Ascending aorta (tissue), 2 donors: ENCODE measurements at regions not wholly inside any gene's neighbourhood (a gene's known extent, or its start where the extent isn't known, plus 50 kb on each side); places are given as distances from the start of the nearest gene placed in this dataset.

ENCODE experiments used
- DNase-seq, 2 donors: peaks; one replicate each; pipeline ENCODE4 v3.0.0-alpha.2; 2019; ENCODE audit warnings: low spot score in 2 of 2
- H3K27ac ChIP-seq, 2 donors: fragments of 200-600 bp; sonication (generic); one replicate each; pipeline ENCODE4 v1.5.1; 2016 to 2017; ENCODE audit warnings: mild to moderate bottlenecking in 1 of 2
- H3K27me3 ChIP-seq: fragments of 200-600 bp; sonication (generic); one replicate; pipeline ENCODE4 v1.5.1; 2017
- H3K36me3 ChIP-seq, 2 donors: fragments of 200-600 bp; sonication (generic); one replicate each; pipeline ENCODE4 v1.5.1; 2016
- H3K4me1 ChIP-seq, 2 donors: fragments of 200-600 bp; sonication (generic); one replicate each; pipeline ENCODE4 v1.5.1; 2016 to 2017; ENCODE audit warnings: mild to moderate bottlenecking in 1 of 2
- H3K4me3 ChIP-seq, 2 donors: fragments of 200-600 bp; sonication (generic); one replicate each; pipeline ENCODE4 v1.5.1; 2016 to 2017; ENCODE audit warnings: mild to moderate bottlenecking in 1 of 2
- H3K9me3 ChIP-seq, 2 donors: fragments of 200-600 bp; sonication (generic); one replicate each; pipeline ENCODE4 v1.5.1; 2016
- intact Hi-C: fragments of 100-400 bp; cut with DNase I; formaldehyde crosslinking; loops from one replicate; pipeline ENCODE4 v1.15.1; 2023
- TF ChIP-seq, protein P1 (sequence below), 3 experiments: fragments of 200-600 bp in 2 of 3; fragments of 450-650 bp in 1 of 3; sonication (generic) in 2 of 3; IDR thresholded peaks; one replicate each; pipeline ENCODE4 v1.5.1; 2016 to 2019; ENCODE audit warnings: antibody characterized with exemption in 3 of 3, mild to moderate bottlenecking in 1 of 3, moderate library complexity in 1 of 3

- H3K9me3 ChIP-seq = no peaks in the 10 kb centered on the region
- H3K4me1 ChIP-seq = no peaks in the 10 kb centered on the region
- DNase-seq = no peak
- H3K36me3 ChIP-seq = no peaks in the 10 kb centered on the region
- no peak overlapping the region for H3K4me3 ChIP-seq
- no peaks in the 10 kb centered on the region for H3K27me3 ChIP-seq
- intact Hi-C loops = no loop called here
- TF ChIP-seq, protein P1, sequence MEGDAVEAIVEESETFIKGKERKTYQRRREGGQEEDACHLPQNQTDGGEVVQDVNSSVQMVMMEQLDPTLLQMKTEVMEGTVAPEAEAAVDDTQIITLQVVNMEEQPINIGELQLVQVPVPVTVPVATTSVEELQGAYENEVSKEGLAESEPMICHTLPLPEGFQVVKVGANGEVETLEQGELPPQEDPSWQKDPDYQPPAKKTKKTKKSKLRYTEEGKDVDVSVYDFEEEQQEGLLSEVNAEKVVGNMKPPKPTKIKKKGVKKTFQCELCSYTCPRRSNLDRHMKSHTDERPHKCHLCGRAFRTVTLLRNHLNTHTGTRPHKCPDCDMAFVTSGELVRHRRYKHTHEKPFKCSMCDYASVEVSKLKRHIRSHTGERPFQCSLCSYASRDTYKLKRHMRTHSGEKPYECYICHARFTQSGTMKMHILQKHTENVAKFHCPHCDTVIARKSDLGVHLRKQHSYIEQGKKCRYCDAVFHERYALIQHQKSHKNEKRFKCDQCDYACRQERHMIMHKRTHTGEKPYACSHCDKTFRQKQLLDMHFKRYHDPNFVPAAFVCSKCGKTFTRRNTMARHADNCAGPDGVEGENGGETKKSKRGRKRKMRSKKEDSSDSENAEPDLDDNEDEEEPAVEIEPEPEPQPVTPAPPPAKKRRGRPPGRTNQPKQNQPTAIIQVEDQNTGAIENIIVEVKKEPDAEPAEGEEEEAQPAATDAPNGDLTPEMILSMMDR (IDR thresholded peaks at IDR 0.05) = no peak
- H3K27ac ChIP-seq = no peak overlapping the region
Observed at GRCh38 chr11:80462211-80462610, 1021.4 kb upstream of the TENM4 start.

GRCh38 chr11:80458376-80458775 is 1017.5 kb upstream of the TENM4 start:
- H3K4me3 ChIP-seq = no peak overlapping the region
- no peak for DNase-seq
- H3K27ac ChIP-seq = no peak overlapping the region
- no peaks in the 10 kb centered on the region for H3K27me3 ChIP-seq
- intact Hi-C loops = no loop called here
- no peaks in the 10 kb centered on the region for H3K4me1 ChIP-seq
- TF ChIP-seq, protein P1 (IDR thresholded peaks at IDR 0.05) = no peak
- H3K9me3 ChIP-seq = no peaks in the 10 kb centered on the region
- no peaks in the 10 kb centered on the region for H3K36me3 ChIP-seq

GRCh38 chr11:80457823-80458222 is 1017.0 kb upstream of the TENM4 start:
- Histone ChIP-seq H3K27ac (no peak overlapping the region), H3K9me3 (no peaks in the 10 kb centered on the region), H3K4me3 (no peak overlapping the region), H3K27me3 (no peaks in the 10 kb centered on the region), H3K4me1 (no peaks in the 10 kb centered on the region), H3K36me3 (no peaks in the 10 kb centered on the region)
- TF ChIP-seq, protein P1 (IDR thresholded peaks at IDR 0.05) = no peak
- intact Hi-C loops = no loop called here
- no peak for DNase-seq

- H3K4me1 ChIP-seq = no peaks in the 10 kb centered on the region
- no peaks in the 10 kb centered on the region for H3K27me3 ChIP-seq
- H3K27ac ChIP-seq = no peak overlapping the region
- no peaks in the 10 kb centered on the region for H3K36me3 ChIP-seq
- TF ChIP-seq, protein P1 (IDR thresholded peaks at IDR 0.05) = no peak
- no peak overlapping the region for H3K4me3 ChIP-seq
- intact Hi-C loops = no loop called here
- DNase-seq = no peak
- no peaks in the 10 kb centered on the region for H3K9me3 ChIP-seq
Observed at GRCh38 chr11:80455818-80456217, 1015.0 kb upstream of the TENM4 start.

DNA sequence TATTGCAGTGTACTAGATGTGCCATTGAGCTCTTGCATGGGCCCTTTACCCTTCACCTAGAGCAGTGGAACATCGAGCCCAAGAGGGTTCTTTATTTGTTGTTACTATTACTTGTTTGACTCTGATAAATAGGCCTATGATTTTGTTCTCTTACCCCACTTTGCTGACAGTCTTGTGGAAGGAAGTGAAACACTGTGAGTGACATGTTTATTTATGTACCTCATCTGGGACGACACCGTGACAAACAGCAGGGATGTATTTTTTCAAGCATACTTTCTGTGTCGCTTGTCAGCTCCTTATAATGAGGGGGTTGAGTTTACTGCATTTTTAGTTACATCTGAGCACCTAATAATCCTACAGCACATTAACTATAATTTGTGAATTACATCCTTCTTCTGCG is 1010.3 kb upstream of the TENM4 start:
- TF ChIP-seq, protein P1 (IDR thresholded peaks at IDR 0.05) = no peak
- intact Hi-C loops = no loop called here
- Histone ChIP-seq H3K4me1 (no peaks in the 10 kb centered on the region), H3K27ac (no peak overlapping the region), H3K27me3 (no peaks in the 10 kb centered on the region), H3K36me3 (no peaks in the 10 kb centered on the region), H3K9me3 (no peaks in the 10 kb centered on the region), H3K4me3 (no peak overlapping the region)
- no peak for DNase-seq

- no peaks in the 10 kb centered on the region for H3K27me3 ChIP-seq
- intact Hi-C loops = no loop called here
- H3K36me3 ChIP-seq = no peaks in the 10 kb centered on the region
- no peak overlapping the region for H3K4me3 ChIP-seq
- DNase-seq = no peak
- TF ChIP-seq, protein P1 (IDR thresholded peaks at IDR 0.05) = no peak
- H3K9me3 ChIP-seq = no peaks in the 10 kb centered on the region
- H3K4me1 ChIP-seq = no peaks in the 10 kb centered on the region
- H3K27ac ChIP-seq = no peak overlapping the region
Observed at GRCh38 chr11:80448709-80449108, 1007.9 kb upstream of the TENM4 start.
